HEK293 (cell line): ENCODE measurements at regions not wholly inside any gene's neighbourhood (a gene's known extent, or its start where the extent isn't known, plus 50 kb on each side); places are given as distances from the start of the nearest gene placed in this dataset.
"Not testable (repeated sequence)": the region's sequence is repeated elsewhere in the genome, so short reads cannot be mapped to it uniquely, and the experiment has no call there.

Source experiments
- CTCF ChIA-PET: fragments of 350-600 bp; formaldehyde crosslinking; extraction: SDS; loops from one replicate; lab custom pipeline; 2021; ENCODE audit warnings: antibody characterized with exemption; lab: Yijun Ruan, JAX
- POLR2A ChIA-PET: fragments of 300-600 bp; formaldehyde crosslinking; extraction: SDS; loops from one replicate; lab custom pipeline; 2020; ENCODE audit warnings: antibody characterized with exemption, inconsistent platforms; lab: Yijun Ruan, JAX
- H3K27ac ChIP-seq: fragments of 200-500 bp; sonication (Bioruptor generic); 2 replicates; pipeline ENCODE4 v1.5.1; 2014; ENCODE audit warnings: low read depth, low read length, control low read depth, inconsistent platforms; ENCODE audit errors: extremely low read depth
- H3K36me3 ChIP-seq, 2 experiments: fragments of 200-500 bp in 1 of 2; sonication (Bioruptor generic) in 1 of 2; 1 replicate in 1 of 2; 2 replicates in 1 of 2; pipeline ENCODE4 v1.5.1; 2014 to 2017; ENCODE audit warnings: inconsistent platforms in 2 of 2, low read length in 2 of 2; ENCODE audit not compliant: control insufficient read depth in 2 of 2, insufficient read depth in 1 of 2
- H3K4me1 ChIP-seq: fragments of 200-500 bp; sonication (Bioruptor generic); 2 replicates; pipeline ENCODE4 v1.5.1; 2014; ENCODE audit warnings: mild to moderate bottlenecking, low read length, inconsistent platforms; ENCODE audit not compliant: control insufficient read depth, insufficient read depth
- H3K4me3 ChIP-seq: 2 replicates; pipeline ENCODE4 v1.5.1; 2011; ENCODE audit warnings: low read depth, mild to moderate bottlenecking, control low read depth, low read length, moderate library complexity
- H3K9me3 ChIP-seq: fragments of 200-500 bp; sonication (Bioruptor generic); 2 replicates; pipeline ENCODE4 v1.5.1; 2014; ENCODE audit warnings: low read depth, low read length, inconsistent platforms; ENCODE audit not compliant: control insufficient read depth, insufficient read depth
- ATF2 ChIP-seq: fragments of 450-650 bp; formaldehyde crosslinking; IDR thresholded peaks from 2 replicates; pipeline ENCODE4 v1.5.1; 2016; ENCODE audit warnings: missing biosample characterization, missing genetic modification characterization, low read depth
- BCL11A ChIP-seq: fragments of 450-650 bp; formaldehyde crosslinking; IDR thresholded peaks from 2 replicates; pipeline ENCODE4 v1.5.1; 2016; ENCODE audit warnings: low read depth, missing biosample characterization, missing genetic modification characterization
- FEZF1 ChIP-seq: fragments of 450-650 bp; formaldehyde crosslinking; IDR thresholded peaks from 2 replicates; pipeline ENCODE4 v1.5.1; 2016; ENCODE audit warnings: missing biosample characterization, missing genetic modification characterization
- GLIS2 ChIP-seq: fragments of 450-650 bp; formaldehyde crosslinking; IDR thresholded peaks from 2 replicates; pipeline ENCODE4 v1.5.1; 2016; ENCODE audit warnings: missing biosample characterization, missing genetic modification characterization
- HOXA7 ChIP-seq: sonication (generic); formaldehyde crosslinking; IDR thresholded peaks from 2 replicates; pipeline ENCODE4 v1.8.1; 2022; ENCODE audit warnings: missing genetic modification reagents, borderline replicate concordance
- KLF1 ChIP-seq: fragments of 450-650 bp; formaldehyde crosslinking; IDR thresholded peaks from 2 replicates; pipeline ENCODE4 v1.5.1; 2016; ENCODE audit warnings: missing biosample characterization, missing genetic modification characterization
- KLF10 ChIP-seq: fragments of 450-650 bp; IDR thresholded peaks from 2 replicates; pipeline ENCODE4 v1.5.1; 2018; ENCODE audit warnings: missing biosample characterization, mild to moderate bottlenecking, missing genetic modification characterization
- KLF8 ChIP-seq: fragments of 450-650 bp; formaldehyde crosslinking; IDR thresholded peaks from 2 replicates; pipeline ENCODE4 v1.5.1; 2016; ENCODE audit warnings: missing biosample characterization, missing genetic modification characterization
- KLF9 ChIP-seq: fragments of 450-650 bp; formaldehyde crosslinking; IDR thresholded peaks from 2 replicates; pipeline ENCODE4 v1.5.1; 2016; ENCODE audit warnings: missing biosample characterization, missing genetic modification characterization, low read depth
- MYNN ChIP-seq: fragments of 450-650 bp; formaldehyde crosslinking; IDR thresholded peaks from 2 replicates; pipeline ENCODE4 v1.5.1; 2016; ENCODE audit warnings: missing biosample characterization, missing genetic modification characterization, borderline replicate concordance
- OSR2 ChIP-seq: fragments of 450-650 bp; formaldehyde crosslinking; IDR thresholded peaks from 2 replicates; pipeline ENCODE4 v1.5.1; 2016; ENCODE audit warnings: missing biosample characterization, missing genetic modification characterization
- SP7 ChIP-seq: fragments of 450-650 bp; formaldehyde crosslinking; IDR thresholded peaks from 2 replicates; pipeline ENCODE4 v1.5.1; 2016; ENCODE audit warnings: missing biosample characterization, missing genetic modification characterization
- ZBTB1 ChIP-seq: fragments of 450-650 bp; formaldehyde crosslinking; IDR thresholded peaks from 2 replicates; pipeline ENCODE4 v1.5.1; 2016; ENCODE audit warnings: missing biosample characterization, missing genetic modification characterization
- ZBTB7A ChIP-seq: fragments of 450-650 bp; formaldehyde crosslinking; IDR thresholded peaks from 2 replicates; pipeline ENCODE4 v1.5.1; 2016; ENCODE audit warnings: low read depth, missing biosample characterization, missing genetic modification characterization
- ZNF10 ChIP-seq: fragments of 450-650 bp; formaldehyde crosslinking; IDR thresholded peaks from 2 replicates; pipeline ENCODE4 v1.5.1; 2017; ENCODE audit warnings: missing biosample characterization, missing genetic modification characterization
- ZNF114 ChIP-seq: fragments of 450-650 bp; formaldehyde crosslinking; IDR thresholded peaks from 2 replicates; pipeline ENCODE4 v1.5.0; 2017; ENCODE audit warnings: missing biosample characterization, missing genetic modification characterization
- ZNF140 ChIP-seq: fragments of 450-650 bp; formaldehyde crosslinking; IDR thresholded peaks from 2 replicates; pipeline ENCODE4 v1.5.1; 2016; ENCODE audit warnings: missing biosample characterization, missing genetic modification characterization
- ZNF148 ChIP-seq: fragments of 450-650 bp; formaldehyde crosslinking; IDR thresholded peaks from 2 replicates; pipeline ENCODE4 v1.5.0; 2017; ENCODE audit warnings: missing biosample characterization, missing genetic modification characterization, borderline replicate concordance
- ZNF202 ChIP-seq: fragments of 450-650 bp; formaldehyde crosslinking; IDR thresholded peaks from 2 replicates; pipeline ENCODE4 v1.5.1; 2016; ENCODE audit warnings: missing biosample characterization, missing genetic modification characterization, borderline replicate concordance
- ZNF214 ChIP-seq: fragments of 450-650 bp; formaldehyde crosslinking; IDR thresholded peaks from 2 replicates; pipeline ENCODE4 v1.5.1; 2017; ENCODE audit warnings: missing biosample characterization, mild to moderate bottlenecking, missing genetic modification characterization, borderline replicate concordance
- ZNF221 ChIP-seq: fragments of 450-650 bp; formaldehyde crosslinking; IDR thresholded peaks from 2 replicates; pipeline ENCODE4 v1.5.1; 2017; ENCODE audit warnings: missing biosample characterization, missing genetic modification characterization, borderline replicate concordance
- ZNF302 ChIP-seq: fragments of 450-650 bp; formaldehyde crosslinking; IDR thresholded peaks from 2 replicates; pipeline ENCODE4 v1.5.1; 2016; ENCODE audit warnings: missing biosample characterization, missing genetic modification characterization, low read depth
- ZNF324 ChIP-seq: fragments of 450-650 bp; formaldehyde crosslinking; IDR thresholded peaks from 2 replicates; pipeline ENCODE4 v1.5.1; 2016; ENCODE audit warnings: missing biosample characterization, missing genetic modification characterization
- ZNF350 ChIP-seq: fragments of 450-650 bp; formaldehyde crosslinking; IDR thresholded peaks from 2 replicates; pipeline ENCODE4 v1.5.0; 2017; ENCODE audit warnings: missing biosample characterization, mild to moderate bottlenecking, missing genetic modification characterization
- ZNF426 ChIP-seq: fragments of 450-650 bp; formaldehyde crosslinking; IDR thresholded peaks from 2 replicates; pipeline ENCODE4 v1.5.1; 2017; ENCODE audit warnings: missing biosample characterization, missing genetic modification characterization, mild to moderate bottlenecking, inconsistent platforms, moderate library complexity
- ZNF488 ChIP-seq: fragments of 450-650 bp; formaldehyde crosslinking; IDR thresholded peaks from 2 replicates; pipeline ENCODE4 v1.5.1; 2016; ENCODE audit warnings: missing biosample characterization, missing genetic modification characterization
- ZNF544 ChIP-seq: fragments of 450-650 bp; formaldehyde crosslinking; IDR thresholded peaks from 2 replicates; pipeline ENCODE4 v1.5.0; 2017; ENCODE audit warnings: missing biosample characterization, missing genetic modification characterization
- ZSCAN5A ChIP-seq: fragments of 450-650 bp; formaldehyde crosslinking; IDR thresholded peaks from 2 replicates; pipeline ENCODE4 v1.5.1; 2016; ENCODE audit warnings: missing biosample characterization, missing genetic modification characterization

- no peak for TF ChIP-seq ZNF544 (tag by site-specific recombination)
- no peak for TF ChIP-seq ZNF350 (tag by site-specific recombination)
- no peak for TF ChIP-seq ZNF426
- TF ChIP-seq ZNF10 (tag by site-specific recombination), result no peak
- TF ChIP-seq ZBTB1 (tag by site-specific recombination), result no peak
- TF ChIP-seq KLF1 (tag by site-specific recombination), result no peak
- TF ChIP-seq ZBTB7A (tag by site-specific recombination), result no peak
- TF ChIP-seq FEZF1 (tag by site-specific recombination), result no peak
- no peak for TF ChIP-seq BCL11A (tag by site-specific recombination)
- no peak for TF ChIP-seq KLF8 (tag by site-specific recombination)
- TF ChIP-seq ZNF148 (tag by site-specific recombination), result no peak
- TF ChIP-seq ZSCAN5A (tag by site-specific recombination), result no peak
- no peak for TF ChIP-seq ZNF488
- no peak for TF ChIP-seq GLIS2
- TF ChIP-seq ZNF114, result no peak
- TF ChIP-seq SP7 (tag by site-specific recombination), result no peak
Observed at GRCh38 chr14:25308244-25308643, 258.3 kb upstream of the STXBP6 start (continued).

GRCh38 chr14:25303934-25304333, 254.0 kb upstream of the STXBP6 start:
- no peak overlapping the region for H3K27ac ChIP-seq
- no peak for TF ChIP-seq KLF10 (tag by site-specific recombination)
- TF ChIP-seq KLF9 (tag by site-specific recombination), result no peak
- no peak for TF ChIP-seq ZNF324
- TF ChIP-seq MYNN (tag by site-specific recombination), result no peak
- no peak for TF ChIP-seq ZNF140
- TF ChIP-seq HOXA7 (CRISPR knock-in tag), result no peak
- no peak for TF ChIP-seq ZNF114
- no peak for TF ChIP-seq OSR2 (tag by site-specific recombination)
- H3K4me1 ChIP-seq, result no peaks in the 10 kb centered on the region
- H3K9me3 ChIP-seq, result no peaks in the 10 kb centered on the region
- ChIA-PET CTCF (interaction anchor here (0.7 kb wide), 1 partner anchor 820 kb away, joined by 3 read pairs; no protein-coding TSS in a partner anchor), POLR2A (no interaction called here)
- H3K4me3 ChIP-seq, result no peak overlapping the region
- no peaks in the 10 kb centered on the region for H3K36me3 ChIP-seq

- no peaks in the 10 kb centered on the region for H3K9me3 ChIP-seq
- H3K4me3 ChIP-seq, result no peak overlapping the region
- ChIA-PET CTCF (no interaction called here), POLR2A (no interaction called here)
- H3K4me1 ChIP-seq, result no peaks in the 10 kb centered on the region
- no peaks in the 10 kb centered on the region for H3K36me3 ChIP-seq
- no peak for TF ChIP-seq ZNF202 (tag by site-specific recombination)
- TF ChIP-seq ZNF221 (tag by site-specific recombination), result no peak
- TF ChIP-seq ZNF302, result no peak
- TF ChIP-seq ZNF426, result no peak
- TF ChIP-seq GLIS2, result no peak
- no peak for TF ChIP-seq ZNF214
- TF ChIP-seq ATF2, result no peak
- TF ChIP-seq OSR2 (tag by site-specific recombination), result no peak
- no peak overlapping the region for H3K27ac ChIP-seq
Observed at GRCh38 chr14:25298238-25298637, 248.3 kb upstream of the STXBP6 start.

GRCh38 chr14:25290154-25290553, 240.2 kb upstream of the STXBP6 start:
- H3K36me3 ChIP-seq, H3K27ac ChIP-seq, POLR2A ChIA-PET, H3K9me3 ChIP-seq, H3K4me3 ChIP-seq, CTCF ChIA-PET, H3K4me1 ChIP-seq: not testable (repeated sequence)
